ENCODE measurements at regions not wholly inside any gene's neighbourhood (a gene's known extent, or its start where the extent isn't known, plus 50 kb on each side); places are given as distances from the start of the nearest gene placed in this dataset.
A peak's percentile ranks its signal among the peaks of the same experiment; 100 is the strongest.

GRCh38 chr21:27277110-27277509 is 310.2 kb upstream of the ADAMTS5 start:
- no peak for DNase-seq
- TF ChIP-seq CTCF (IDR thresholded peaks at IDR 0.05), result no peak
- intact Hi-C loops (cut with DNase I), result no loop called here
- Histone ChIP-seq H3K27me3 (ENCODE audit: insufficient read depth in 3 of 3, low read length in 2 of 3) (no peaks in the 10 kb centered on the region), H3K27ac (no peak overlapping the region), H3K36me3 (ENCODE audit: insufficient read depth in 1 of 2, low read depth in 1 of 2) (no peaks in the 10 kb centered on the region), H3K4me3 (no peak overlapping the region), H3K4me1 (no peaks in the 10 kb centered on the region), H3K9me3 (no peaks in the 10 kb centered on the region)
- no peak for ATAC-seq

- no peaks in the 10 kb centered on the region for H3K27me3 ChIP-seq (ENCODE audit: insufficient read depth in 3 of 3, low read length in 2 of 3)
- no peaks in the 10 kb centered on the region for H3K36me3 ChIP-seq (ENCODE audit: insufficient read depth in 1 of 2, low read depth in 1 of 2)
- peak overlapping the region; percentile 12 for H3K27ac ChIP-seq
- no peaks in the 10 kb centered on the region for H3K9me3 ChIP-seq
- no peak for TF ChIP-seq CTCF (IDR thresholded peaks at IDR 0.05)
- intact Hi-C loops (cut with DNase I), result no loop called here
- DNase-seq (no peak), ATAC-seq (no peak)
- 16 to 36% (median 17%) methylated on average over 1 of the region's 1 CpG for WGBS, 3 donors
- no peaks in the 10 kb centered on the region for H3K4me1 ChIP-seq
- H3K4me3 ChIP-seq, result no peak overlapping the region
Observed at GRCh38 chr21:27275294-27275927, 308.5 kb upstream of the ADAMTS5 start.

GRCh38 chr21:27269644-27270043 is 302.8 kb upstream of the ADAMTS5 start:
- no peaks in the 10 kb centered on the region for H3K36me3 ChIP-seq (ENCODE audit: insufficient read depth in 1 of 2, low read depth in 1 of 2)
- no peak overlapping the region for H3K4me3 ChIP-seq
- no peaks in the 10 kb centered on the region for H3K9me3 ChIP-seq
- intact Hi-C loops (cut with DNase I), result no loop called here
- no peaks in the 10 kb centered on the region for H3K4me1 ChIP-seq
- H3K27ac ChIP-seq, result no peak overlapping the region
- no peak for DNase-seq
- no peak for TF ChIP-seq CTCF (IDR thresholded peaks at IDR 0.05)
- ATAC-seq, result peak in 1 of 4 donors; percentile 63
- H3K27me3 ChIP-seq (ENCODE audit: insufficient read depth in 3 of 3, low read length in 2 of 3), result no peaks in the 10 kb centered on the region

- intact Hi-C loops (cut with DNase I), result no loop called here
Observed at GRCh38 chr21:27268290-27268689, 301.4 kb upstream of the ADAMTS5 start.

More at GRCh38 chr21:27268290-27268689, 301.4 kb upstream of the ADAMTS5 start:
- TF ChIP-seq CTCF (IDR thresholded peaks at IDR 0.05), result no peak
- ATAC-seq (no peak), DNase-seq (no peak)
- Histone ChIP-seq H3K27ac (no peak overlapping the region), H3K36me3 (ENCODE audit: insufficient read depth in 1 of 2, low read depth in 1 of 2) (no peaks in the 10 kb centered on the region), H3K9me3 (no peaks in the 10 kb centered on the region), H3K4me1 (no peaks in the 10 kb centered on the region), H3K27me3 (ENCODE audit: insufficient read depth in 3 of 3, low read length in 2 of 3) (no peaks in the 10 kb centered on the region), H3K4me3 (no peak overlapping the region)
- WGBS, 3 donors, result 68 to 74% (median 70%) methylated on average over 2 of the region's 2 CpGs

All from psoas muscle (tissue), 7 donors.